Body of pancreas (tissue), 4 donors: ENCODE measurements at regions not wholly inside any gene's neighbourhood (a gene's known extent, or its start where the extent isn't known, plus 50 kb on each side); places are given as distances from the start of the nearest gene placed in this dataset.
"Not testable (repeated sequence)": the region's sequence is repeated elsewhere in the genome, so short reads cannot be mapped to it uniquely, and the experiment has no call there.

Source experiments
- ATAC-seq: fragments of 150-250 bp; one replicate; pipeline ENCODE4 v1.9.1; 2016
- DNase-seq, 4 donors: peaks; one replicate each; pipeline ENCODE4 v3.0.0-alpha.2; 2019
- H3K27ac ChIP-seq, 4 donors: fragments of 200-600 bp; sonication (generic); 1 replicate in 3 of 4; 2 replicates in 1 of 4; pipeline versions ENCODE4 v1.5.1 to v1.6.1; 2016 to 2019; ENCODE audit warnings: mild to moderate bottlenecking in 1 of 4, mixed read lengths in 1 of 4, moderate library complexity in 1 of 4
- H3K27me3 ChIP-seq, 2 donors: fragments of 200-600 bp; sonication (generic); one replicate each; pipeline ENCODE4 v1.6.0; 2016; ENCODE audit warnings: mild to moderate bottlenecking in 1 of 2
- H3K36me3 ChIP-seq, 2 donors: fragments of 200-600 bp; sonication (generic); replicated peaks in 1 of 2; 2 replicates each; pipeline ENCODE4 v1.5.1; 2016; ENCODE audit warnings: low read depth in 2 of 2; ENCODE audit not compliant: insufficient read depth in 1 of 2
- H3K4me1 ChIP-seq: fragments of 200-600 bp; sonication (generic); one replicate; pipeline ENCODE4 v1.6.0; 2016
- H3K4me3 ChIP-seq, 2 donors: fragments of 200-600 bp; sonication (generic); 1 replicate in 1 of 2; 2 replicates in 1 of 2; pipeline ENCODE4 v1.5.1; 2016 to 2019
- H3K9me3 ChIP-seq, 3 donors: fragments of 200-600 bp; sonication (generic); 1 replicate in 2 of 3; 2 replicates in 1 of 3; pipeline ENCODE4 v1.5.1; 2016
- CTCF ChIP-seq, 7 experiments: fragments of 450-650 bp in 4 of 7; fragments of 200-600 bp in 3 of 7; sonication (generic) in 3 of 7; IDR thresholded peaks; one replicate each; pipeline ENCODE4 v1.5.1; 2016 to 2019; ENCODE audit warnings: antibody characterized with exemption in 7 of 7
- POLR2A ChIP-seq, 3 donors: fragments of 450-650 bp; IDR thresholded peaks; one replicate each; pipeline ENCODE4 v1.6.1; 2016; ENCODE audit warnings: antibody characterized with exemption in 3 of 3, mild to moderate bottlenecking in 2 of 3
- WGBS, 2 donors: methylation state at CpG; one replicate each; pipeline ENCODE4 v1.1.5; 2017; 5-methylcytosine and 5-hydroxymethylcytosine counted together
- intact Hi-C: fragments of 100-400 bp; cut with DNase I; formaldehyde crosslinking; loops from one replicate; pipeline ENCODE4 v1.15.1; 2023

- 29% methylated on average over 11 of the region's 11 CpGs; no CpG with 5 or more reads in 1 of the 2 donors for WGBS, 2 donors
- peak in 1 of 3 donors; percentile 3 for TF ChIP-seq POLR2A (IDR thresholded peaks at IDR 0.05)
- TF ChIP-seq CTCF (IDR thresholded peaks at IDR 0.05) = no peak
- intact Hi-C loops = no loop called here
- Histone ChIP-seq H3K9me3 (no peaks in the 10 kb centered on the region), H3K4me1 (peaks cover 59% of the 10 kb centered on the region), H3K36me3 (no peaks in the 10 kb centered on the region), H3K4me3 (no peak overlapping the region), H3K27ac (peak overlapping the region; percentile 67 to 84 (median 76)), H3K27me3 (no peaks in the 10 kb centered on the region)
- peak; percentile 93 for ATAC-seq
- DNase-seq = peak; percentile 91 to 96 (median 95)
These were observed 104.9 kb downstream of the SNX5 start for GRCh38 chr20:17863577-17864292.

GRCh38 chr20:17863209-17863576 lies 105.4 kb downstream of the SNX5 start:
- no peaks in the 10 kb centered on the region for H3K36me3 ChIP-seq
- WGBS, 2 donors = 44 to 53% methylated on average over 3 to 4 of the region's 4 CpGs
- no peak for TF ChIP-seq POLR2A (IDR thresholded peaks at IDR 0.05)
- no peak for TF ChIP-seq CTCF (IDR thresholded peaks at IDR 0.05)
- H3K27me3 ChIP-seq = no peaks in the 10 kb centered on the region
- H3K27ac ChIP-seq = peak overlapping the region; percentile 67 to 84 (median 76)
- intact Hi-C loops = no loop called here
- no peaks in the 10 kb centered on the region for H3K9me3 ChIP-seq
- H3K4me1 ChIP-seq = peaks cover 58% of the 10 kb centered on the region
- DNase-seq (no peak), ATAC-seq (no peak)
- no peak overlapping the region for H3K4me3 ChIP-seq

- no peak for DNase-seq
- Histone ChIP-seq H3K27me3 (no peaks in the 10 kb centered on the region), H3K4me1 (peaks cover 58% of the 10 kb centered on the region), H3K36me3 (no peaks in the 10 kb centered on the region), H3K4me3 (no peak overlapping the region), H3K9me3 (no peaks in the 10 kb centered on the region), H3K27ac (no peak overlapping the region)
- intact Hi-C loops = no loop called here
- no peak for ATAC-seq
- TF ChIP-seq POLR2A (IDR thresholded peaks at IDR 0.05) (no peak), CTCF (IDR thresholded peaks at IDR 0.05) (no peak)
- WGBS, 2 donors = 58 to 88% methylated on average over 1 of the region's 1 CpG
These were observed 106.4 kb downstream of the SNX5 start for GRCh38 chr20:17862171-17862570.

GRCh38 chr20:17861620-17862019 lies 107.0 kb downstream of the SNX5 start:
- H3K27ac ChIP-seq, ATAC-seq, DNase-seq, H3K9me3 ChIP-seq, H3K27me3 ChIP-seq, H3K36me3 ChIP-seq, H3K4me3 ChIP-seq, intact Hi-C loops: not testable (repeated sequence)
- peaks cover 58% of the 10 kb centered on the region for H3K4me1 ChIP-seq
- 92 to 97% methylated on average over 9 of the region's 9 CpGs for WGBS, 2 donors

GRCh38 chr20:17860301-17861197 lies 108.0 kb downstream of the SNX5 start:
- TF ChIP-seq CTCF (IDR thresholded peaks at IDR 0.05) (no peak), POLR2A (IDR thresholded peaks at IDR 0.05) (no peak)
- ATAC-seq (no peak), DNase-seq (no peak)
- Histone ChIP-seq H3K9me3 (no peaks in the 10 kb centered on the region), H3K4me3 (no peak overlapping the region), H3K27me3 (no peaks in the 10 kb centered on the region), H3K36me3 (no peaks in the 10 kb centered on the region), H3K27ac (peak overlapping the region in 2 of 4 donors; percentile 69 to 80), H3K4me1 (peaks cover 63% of the 10 kb centered on the region)
- intact Hi-C loops = no loop called here
- 74 to 85% methylated on average over 12 to 15 of the region's 15 CpGs for WGBS, 2 donors
